GM23248 (cell line): ENCODE measurements at regions not wholly inside any gene's neighbourhood (a gene's known extent, or its start where the extent isn't known, plus 50 kb on each side); places are given as distances from the start of the nearest gene placed in this dataset.

Experiments
- DNase-seq: peaks from one replicate; pipeline ENCODE4 v3.0.0-alpha.2; 2015
- H2AFZ ChIP-seq: fragments of 200-600 bp; sonication (generic); 2 replicates; pipeline ENCODE4 v1.6.1; 2016; ENCODE audit warnings: antibody characterized with exemption
- H3F3A ChIP-seq: fragments of 200-600 bp; sonication (generic); 2 replicates; pipeline ENCODE4 v1.6.1; 2016; ENCODE audit warnings: mild to moderate bottlenecking, antibody characterized with exemption, mixed run types; ENCODE audit not compliant: insufficient read depth
- H3K27ac ChIP-seq: fragments of 200-600 bp; sonication (generic); 2 replicates; pipeline ENCODE4 v1.5.1; 2016; ENCODE audit warnings: mild to moderate bottlenecking
- H3K27me3 ChIP-seq: fragments of 200-600 bp; sonication (generic); replicated peaks from 2 replicates; pipeline ENCODE4 v1.6.1; 2016; ENCODE audit warnings: mild to moderate bottlenecking; ENCODE audit not compliant: insufficient read depth
- H3K36me3 ChIP-seq: fragments of 200-600 bp; sonication (generic); 2 replicates; pipeline ENCODE4 v1.6.1; 2016; ENCODE audit warnings: low read depth, mild to moderate bottlenecking
- H3K4me1 ChIP-seq: fragments of 200-600 bp; sonication (generic); 2 replicates; pipeline ENCODE4 v1.6.1; 2016; ENCODE audit warnings: mild to moderate bottlenecking; ENCODE audit not compliant: insufficient read depth
- H3K4me2 ChIP-seq: fragments of 200-600 bp; sonication (generic); one replicate; pipeline ENCODE4 v1.6.1; 2016; ENCODE audit warnings: mild to moderate bottlenecking; ENCODE audit not compliant: unreplicated experiment
- H3K4me3 ChIP-seq: fragments of 200-600 bp; sonication (generic); 2 replicates; pipeline ENCODE4 v1.5.1; 2016; ENCODE audit warnings: mild to moderate bottlenecking
- H3K79me2 ChIP-seq: fragments of 200-600 bp; sonication (generic); 2 replicates; pipeline ENCODE4 v1.6.1; 2016; ENCODE audit warnings: mild to moderate bottlenecking; ENCODE audit not compliant: insufficient read depth
- H3K9ac ChIP-seq: fragments of 200-600 bp; sonication (generic); 2 replicates; pipeline ENCODE4 v1.6.1; 2016; ENCODE audit warnings: mild to moderate bottlenecking
- H3K9me2 ChIP-seq: fragments of 200-600 bp; sonication (generic); 2 replicates; pipeline ENCODE4 v1.6.1; 2016; ENCODE audit warnings: mixed run types, mild to moderate bottlenecking, moderate library complexity; ENCODE audit not compliant: insufficient read depth
- H3K9me3 ChIP-seq: fragments of 200-600 bp; sonication (generic); one replicate; pipeline ENCODE4 v1.6.1; 2017; ENCODE audit warnings: low read depth
- H4K20me1 ChIP-seq: fragments of 200-600 bp; sonication (generic); 2 replicates; pipeline ENCODE4 v1.6.0; 2016; ENCODE audit not compliant: insufficient read depth
- EZH2 ChIP-seq: fragments of 200-600 bp; sonication (generic); IDR thresholded peaks from 2 replicates; pipeline ENCODE4 v1.6.1; 2018; ENCODE audit warnings: antibody characterized with exemption, mild to moderate bottlenecking; ENCODE audit not compliant: insufficient read depth, poor library complexity, severe bottlenecking
- EZH2phosphoT487 ChIP-seq: fragments of 200-600 bp; sonication (generic); IDR thresholded peaks from 2 replicates; pipeline ENCODE4 v1.6.1; 2018; ENCODE audit warnings: antibody characterized with exemption, moderate library complexity, mild to moderate bottlenecking, low read depth; ENCODE audit not compliant: insufficient read depth
- WGBS, 2 experiments: methylation state at CpG; one replicate each; pipeline ENCODE4 v1.1.6; 2015 to 2017; ENCODE audit warnings: low lambda C conversion rate in 2 of 2, low coverage in 1 of 2; ENCODE audit errors: missing lambda C conversion rate in 2 of 2; 5-methylcytosine and 5-hydroxymethylcytosine counted together
- in situ Hi-C: fragments of 300-500 bp; cut with MboI; formaldehyde crosslinking; loops from 2 replicates; pipeline ENCODE4 v1.15.0; 2020

- in situ Hi-C loops: no loop called here
- H4K20me1 ChIP-seq: no peaks in the 10 kb centered on the region
- no peaks in the 10 kb centered on the region for H3K9me2 ChIP-seq
- no peaks in the 10 kb centered on the region for H3K36me3 ChIP-seq
- WGBS, 2 experiments: 45 to 52% methylated on average over 6 to 7 of the region's 7 CpGs
- H3K79me2 ChIP-seq: no peaks in the 10 kb centered on the region
- H3K27ac ChIP-seq: no peak overlapping the region
- H3K4me2 ChIP-seq: no peak overlapping the region
- no peaks in the 10 kb centered on the region for H3K9me3 ChIP-seq
- TF ChIP-seq EZH2 (no peak), EZH2phosphoT487 (no peak)
- no peak overlapping the region for H2AFZ ChIP-seq
- no peaks in the 10 kb centered on the region for H3F3A ChIP-seq
- no peak overlapping the region for H3K9ac ChIP-seq
- peaks cover 22% of the 10 kb centered on the region for H3K27me3 ChIP-seq
- H3K4me3 ChIP-seq: no peak overlapping the region
- no peak for DNase-seq
- H3K4me1 ChIP-seq: no peaks in the 10 kb centered on the region
Observed at GRCh38 chr20:48164034-48164433, 378.8 kb upstream of the SULF2 start.

GRCh38 chr20:48163505-48163904, 378.2 kb upstream of the SULF2 start:
- H3K4me3 ChIP-seq: no peak overlapping the region
- DNase-seq: no peak
- H2AFZ ChIP-seq: no peak overlapping the region
- in situ Hi-C loops: no loop called here
- WGBS, 2 experiments: 34 to 37% methylated on average over 7 of the region's 7 CpGs
- no peaks in the 10 kb centered on the region for H3F3A ChIP-seq
- H3K9me3 ChIP-seq: no peaks in the 10 kb centered on the region
- no peaks in the 10 kb centered on the region for H3K79me2 ChIP-seq
- no peaks in the 10 kb centered on the region for H4K20me1 ChIP-seq
- H3K9ac ChIP-seq: no peak overlapping the region
- H3K36me3 ChIP-seq: no peaks in the 10 kb centered on the region
- H3K9me2 ChIP-seq: no peaks in the 10 kb centered on the region
- no peak overlapping the region for H3K4me2 ChIP-seq
- peaks cover 18% of the 10 kb centered on the region for H3K27me3 ChIP-seq
- TF ChIP-seq EZH2 (no peak), EZH2phosphoT487 (no peak)
- no peaks in the 10 kb centered on the region for H3K4me1 ChIP-seq
- H3K27ac ChIP-seq: no peak overlapping the region

GRCh38 chr20:48162621-48163020, 377.3 kb upstream of the SULF2 start:
- Histone ChIP-seq H4K20me1 (no peaks in the 10 kb centered on the region), H3K79me2 (no peaks in the 10 kb centered on the region), H3K9me2 (no peaks in the 10 kb centered on the region), H2AFZ (no peak overlapping the region), H3K4me1 (no peaks in the 10 kb centered on the region), H3K27ac (no peak overlapping the region), H3K9ac (no peak overlapping the region), H3K27me3 (peaks cover 21% of the 10 kb centered on the region), H3K36me3 (no peaks in the 10 kb centered on the region), H3F3A (no peaks in the 10 kb centered on the region), H3K4me2 (no peak overlapping the region), H3K4me3 (no peak overlapping the region), H3K9me3 (no peaks in the 10 kb centered on the region)
- in situ Hi-C loops: no loop called here
- TF ChIP-seq EZH2phosphoT487: no peak
- no peak for TF ChIP-seq EZH2
- 59 to 62% methylated on average over 13 of the region's 13 CpGs for WGBS, 2 experiments
- no peak for DNase-seq

- in situ Hi-C loops: no loop called here
- H3K27ac ChIP-seq: no peak overlapping the region
- peaks cover 5% of the 10 kb centered on the region; the same call in 1 of the 2 replicates for H3K27me3 ChIP-seq
- no peak overlapping the region for H3K9ac ChIP-seq
- no peaks in the 10 kb centered on the region for H4K20me1 ChIP-seq
- H3F3A ChIP-seq: no peaks in the 10 kb centered on the region
- H3K9me3 ChIP-seq: no peaks in the 10 kb centered on the region
- no peaks in the 10 kb centered on the region for H3K9me2 ChIP-seq
- H3K79me2 ChIP-seq: no peaks in the 10 kb centered on the region
- 13 to 15% methylated on average over 11 of the region's 11 CpGs for WGBS, 2 experiments
- H3K4me1 ChIP-seq: no peaks in the 10 kb centered on the region
- no peak for DNase-seq
- no peak overlapping the region for H2AFZ ChIP-seq
- no peak overlapping the region for H3K4me2 ChIP-seq
- H3K4me3 ChIP-seq: no peak overlapping the region
- no peaks in the 10 kb centered on the region for H3K36me3 ChIP-seq
- TF ChIP-seq EZH2: no peak
- no peak for TF ChIP-seq EZH2phosphoT487
Observed at GRCh38 chr20:48159145-48160008, 374.1 kb upstream of the SULF2 start.
